H1 (cell line): ENCODE measurements at regions not wholly inside any gene's neighbourhood (a gene's known extent, or its start where the extent isn't known, plus 50 kb on each side); places are given as distances from the start of the nearest gene placed in this dataset.

ENCODE experiments used
- CTCF ChIA-PET: fragments of 300-600 bp; sonication (Branson Sonifier 250); formaldehyde crosslinking; loops from one replicate; lab custom pipeline; 2021; ENCODE audit not compliant: partially characterized antibody; lab: Charles Lee
- POLR2A ChIA-PET: fragments of 300-600 bp; sonication (Branson Sonifier 250); formaldehyde crosslinking; loops from one replicate; lab custom pipeline; 2021; ENCODE audit warnings: inconsistent platforms; ENCODE audit not compliant: partially characterized antibody; lab: Charles Lee
- DNase-seq, 2 experiments: peaks; one replicate each; pipeline versions ENCODE4 v3.0.0 to v3.0.0-alpha.2; 2010 to 2022; ENCODE audit warnings: low spot score in 2 of 2, low read depth in 1 of 2, mixed read lengths in 1 of 2
- FAIRE-seq: peaks from 2 replicates; lab custom pipeline; 2011; peaks lifted over from hg19 to GRCh38; lab: Jason Lieb, UNC
- H2AFZ ChIP-seq: 2 replicates; pipeline ENCODE4 v1.8.1; 2012; ENCODE audit warnings: low read length, inconsistent platforms
- H2AK5ac ChIP-seq: 2 replicates; pipeline ENCODE4 v1.6.1; 2013; ENCODE audit warnings: low read depth, low read length
- H2BK120ac ChIP-seq: replicated peaks from 2 replicates; pipeline ENCODE3; 2013; ENCODE audit warnings: low read depth, low read length, inconsistent platforms
- H2BK12ac ChIP-seq: 2 replicates; pipeline ENCODE4 v1.6.1; 2013; ENCODE audit warnings: low read depth, low read length
- H2BK15ac ChIP-seq: 2 replicates; pipeline ENCODE4 v1.6.1; 2013; ENCODE audit warnings: low read length
- H2BK20ac ChIP-seq: 2 replicates; pipeline ENCODE4 v1.6.1; 2013; ENCODE audit warnings: low read length
- H2BK5ac ChIP-seq: 2 replicates; pipeline ENCODE4 v1.6.1; 2013; ENCODE audit warnings: low read depth, low read length
- H3K14ac ChIP-seq: 2 replicates; pipeline ENCODE4 v1.6.1; 2013; ENCODE audit warnings: inconsistent platforms; ENCODE audit not compliant: insufficient read length
- H3K18ac ChIP-seq: 2 replicates; pipeline ENCODE4 v1.6.1; 2013; ENCODE audit warnings: low read length; ENCODE audit errors: extremely low read depth
- H3K23ac ChIP-seq: 2 replicates; pipeline ENCODE4 v1.6.1; 2013; ENCODE audit warnings: inconsistent platforms; ENCODE audit not compliant: insufficient read length
- H3K23me2 ChIP-seq: 2 replicates; pipeline ENCODE4 v1.6.1; 2013; ENCODE audit warnings: low read depth, low read length
- H3K27ac ChIP-seq: 2 replicates; pipeline ENCODE4 v1.6.1; 2011; ENCODE audit warnings: low read depth, low read length, inconsistent platforms
- H3K27me3 ChIP-seq, 4 experiments: replicated peaks in 1 of 4; 1 replicate in 1 of 4; 2 replicates in 3 of 4; pipeline versions ENCODE4 v1.6.1 to v1.8.1; 2011 to 2013; ENCODE audit warnings: low read length in 3 of 4, mild to moderate bottlenecking in 3 of 4, inconsistent platforms in 2 of 4, mixed read lengths in 2 of 4, moderate library complexity in 1 of 4; ENCODE audit not compliant: control insufficient read depth in 3 of 4, insufficient read depth in 3 of 4; ENCODE audit errors: extremely low read depth in 1 of 4
- H3K36me3 ChIP-seq, 4 experiments: 2 replicates each; pipeline versions ENCODE4 v1.6.1 to v1.8.1; 2011 to 2013; ENCODE audit warnings: mild to moderate bottlenecking in 4 of 4, low read length in 3 of 4, moderate library complexity in 2 of 4, control low read depth in 1 of 4, inconsistent platforms in 1 of 4; ENCODE audit not compliant: insufficient read depth in 4 of 4, control insufficient read depth in 2 of 4
- H3K4ac ChIP-seq: replicated peaks from 2 replicates; pipeline ENCODE3; 2013; ENCODE audit warnings: low read length, low read depth, mixed read lengths, inconsistent platforms; ENCODE audit not compliant: insufficient read length
- H3K4me1 ChIP-seq, 4 experiments: replicated peaks in 1 of 4; 1 replicate in 1 of 4; 2 replicates in 3 of 4; pipeline versions ENCODE4 v1.6.1 to v1.8.1; 2011 to 2013; ENCODE audit warnings: low read length in 3 of 4, inconsistent platforms in 2 of 4, mixed read lengths in 1 of 4; ENCODE audit not compliant: insufficient read depth in 4 of 4, control insufficient read depth in 3 of 4
- H3K4me2 ChIP-seq, 2 experiments: 2 replicates each; pipeline versions ENCODE4 v1.6.1 to v1.8.1; 2011 to 2013; ENCODE audit warnings: low read depth in 2 of 2, low read length in 2 of 2, control low read depth in 1 of 2, inconsistent platforms in 1 of 2, mild to moderate bottlenecking in 1 of 2; ENCODE audit not compliant: insufficient read depth in 1 of 2
- H3K4me3 ChIP-seq, 4 experiments: fragments of 200-600, 300-600 bp in 1 of 4; sonication (generic), shearing (Covaris generic), sonication (Bioruptor Twin) in 1 of 4; 2 replicates each; pipeline versions ENCODE4 v1.5.1 to v1.8.1; 2011 to 2016; ENCODE audit warnings: low read length in 4 of 4, low read depth in 3 of 4, control low read depth in 2 of 4, inconsistent platforms in 2 of 4, mild to moderate bottlenecking in 2 of 4, mixed read lengths in 1 of 4, moderate library complexity in 1 of 4; ENCODE audit not compliant: insufficient read depth in 2 of 4; ENCODE audit errors: extremely low read depth in 1 of 4
- H3K56ac ChIP-seq: replicated peaks from 2 replicates; pipeline ENCODE3; 2013; ENCODE audit warnings: low read depth, mild to moderate bottlenecking, mixed read lengths, low read length, inconsistent platforms; ENCODE audit not compliant: insufficient read length
- H3K79me1 ChIP-seq: 2 replicates; pipeline ENCODE4 v1.6.1; 2013; ENCODE audit warnings: low read depth, low read length, control low read depth
- H3K79me2 ChIP-seq, 2 experiments: 2 replicates each; pipeline versions ENCODE4 v1.6.1 to v1.8.1; 2012 to 2013; ENCODE audit warnings: low read length in 2 of 2, mild to moderate bottlenecking in 2 of 2, inconsistent platforms in 1 of 2; ENCODE audit not compliant: insufficient read depth in 2 of 2, control insufficient read depth in 1 of 2
- H3K9ac ChIP-seq, 4 experiments: replicated peaks in 1 of 4; 1 replicate in 1 of 4; 2 replicates in 3 of 4; pipeline versions ENCODE4 v1.6.1 to v1.8.1; 2011 to 2013; ENCODE audit warnings: low read depth in 3 of 4, low read length in 3 of 4, control low read depth in 2 of 4, mild to moderate bottlenecking in 2 of 4, moderate library complexity in 2 of 4, inconsistent platforms in 1 of 4; ENCODE audit errors: extremely low read depth in 1 of 4
- H3K9me3 ChIP-seq, 2 experiments: 2 replicates each; pipeline versions ENCODE4 v1.6.1 to v1.8.1; 2012 to 2013; ENCODE audit warnings: mild to moderate bottlenecking in 2 of 2, moderate library complexity in 2 of 2, control low read depth in 1 of 2, inconsistent platforms in 1 of 2, low read depth in 1 of 2, low read length in 1 of 2, mixed read lengths in 1 of 2; ENCODE audit not compliant: insufficient read depth in 2 of 2
- H4K20me1 ChIP-seq, 2 experiments: replicated peaks in 1 of 2; 2 replicates each; pipeline versions ENCODE3 to v1.8.1; 2011 to 2013; ENCODE audit warnings: inconsistent platforms in 2 of 2, low read length in 2 of 2, mild to moderate bottlenecking in 1 of 2; ENCODE audit not compliant: insufficient read depth in 2 of 2, control insufficient read depth in 1 of 2
- H4K5ac ChIP-seq: 2 replicates; pipeline ENCODE4 v1.6.1; 2013; ENCODE audit warnings: low read length, low read depth, mixed read lengths, inconsistent platforms; ENCODE audit not compliant: insufficient read length
- H4K8ac ChIP-seq: 2 replicates; pipeline ENCODE4 v1.8.0; 2013; ENCODE audit warnings: mild to moderate bottlenecking, moderate library complexity, low read length, inconsistent platforms; ENCODE audit not compliant: insufficient read depth; ENCODE audit errors: extremely low read depth
- H4K91ac ChIP-seq: replicated peaks from 2 replicates; pipeline ENCODE3; 2013; ENCODE audit warnings: low read length, mixed read lengths, inconsistent platforms; ENCODE audit not compliant: insufficient read length
- KDM4A ChIP-seq: IDR thresholded peaks from one replicate; pipeline ENCODE4 v1.7.1; 2012; ENCODE audit warnings: low read depth, mild to moderate bottlenecking, moderate library complexity, low read length, inconsistent platforms; ENCODE audit not compliant: severe bottlenecking

- FAIRE-seq (no peak), DNase-seq (no peak)
- Histone ChIP-seq H4K91ac (no peak overlapping the region), H3K23ac (no peak overlapping the region), H2BK20ac (no peak overlapping the region), H2AFZ (no peak overlapping the region), H3K79me2 (no peaks in the 10 kb centered on the region), H3K56ac (no peak overlapping the region), H3K18ac (no peak overlapping the region), H2BK12ac (no peak overlapping the region), H3K4me2 (no peak overlapping the region), H2BK5ac (no peak overlapping the region), H3K23me2 (peaks cover 5% of the 10 kb centered on the region; the same call in 1 of the 2 replicates), H2BK120ac (no peak overlapping the region), H3K9ac (no peak overlapping the region), H3K27me3 (peaks cover 0 to 6% (median under 1%) of the 10 kb centered on the region in 4 experiments; a peak in 3 of 7 replicates), H4K5ac (no peak overlapping the region), H2BK15ac (no peak overlapping the region), H3K9me3 (peaks cover 11 to 18% of the 10 kb centered on the region in 2 experiments), H2AK5ac (no peak overlapping the region), H3K36me3 (no peaks in the 10 kb centered on the region), H3K4ac (no peak overlapping the region), H3K14ac (no peak overlapping the region), H4K8ac (no peak overlapping the region), H3K79me1 (no peaks in the 10 kb centered on the region), H4K20me1 (peaks cover 0 to 5% of the 10 kb centered on the region in 2 experiments), H3K4me3 (no peak overlapping the region), H3K4me1 (peaks cover 0 to 23% (median 3%) of the 10 kb centered on the region in 4 experiments; a peak in 6 of 7 replicates), H3K27ac (no peak overlapping the region)
- POLR2A ChIA-PET, result no interaction called here
- CTCF ChIA-PET, result no interaction called here
- no peak for TF ChIP-seq KDM4A
Observed at GRCh38 chr4:4788573-4788972, 70.9 kb upstream of the MSX1 start.
